Stimulated activated effector memory CD8-positive, alpha-beta T cell treated with anti-CD3 and anti-CD28 coated beads, Interleukin-12 subunit alpha, Interleukin-12 subunit beta, amount 100 ng/mL, for 72 hours (primary cell): ENCODE measurements at regions not wholly inside any gene's neighbourhood (a gene's known extent, or its start where the extent isn't known, plus 50 kb on each side); places are given as distances from the start of the nearest gene placed in this dataset.
A peak's percentile ranks its signal among the peaks of the same experiment; 100 is the strongest.
"Not testable (repeated sequence)": the region's sequence is repeated elsewhere in the genome, so short reads cannot be mapped to it uniquely, and the experiment has no call there.

Experiments used
- ATAC-seq: fragments of 150-1000 bp; cut with Tn5 transposase; 2 replicates; pipeline ENCODE4 v1.10.0; 2021
- DNase-seq, 2 donors: peaks; one replicate each; pipeline ENCODE4 v3.0.0; 2021 to 2022; ENCODE audit warnings: low spot score in 2 of 2
- H3K27ac Mint-ChIP-seq: one replicate; pipeline ENCODE4 v1.8.0; 2022; ENCODE audit warnings: mild to moderate bottlenecking, mixed read lengths
- H3K36me3 Mint-ChIP-seq: one replicate; pipeline ENCODE4 v1.8.0; 2022; ENCODE audit warnings: mild to moderate bottlenecking, mixed read lengths
- H3K4me1 Mint-ChIP-seq: one replicate; pipeline ENCODE4 v1.8.0; 2022; ENCODE audit warnings: mixed read lengths
- H3K4me3 Mint-ChIP-seq: one replicate; pipeline ENCODE4 v1.8.0; 2022; ENCODE audit warnings: mild to moderate bottlenecking, mixed read lengths
- H3K9me3 Mint-ChIP-seq: one replicate; pipeline ENCODE4 v1.8.0; 2022; ENCODE audit warnings: mixed read lengths

DNA sequence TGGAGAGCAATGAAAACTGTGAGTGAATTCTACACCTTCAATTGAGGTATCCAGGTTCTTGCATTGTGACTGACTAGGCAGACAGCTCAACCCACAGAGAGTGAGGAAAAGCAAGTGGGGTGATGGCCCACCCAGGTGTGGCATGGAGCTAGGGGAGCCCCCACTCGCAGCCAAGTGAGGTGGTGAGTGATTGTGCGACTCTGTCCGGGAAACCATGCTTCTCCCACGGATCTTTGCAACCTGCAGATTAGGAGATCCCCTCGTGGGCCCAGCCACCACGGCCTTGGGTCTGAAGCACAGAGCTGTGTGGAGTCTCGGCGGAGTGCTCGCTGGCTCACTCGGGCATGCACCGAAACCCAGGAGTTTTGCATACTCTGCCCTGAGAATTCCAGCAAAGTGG is 120.1 kb downstream of the ALG10 start:
- Mint-ChIP-seq H3K36me3 (no peaks in the 10 kb centered on the region), H3K4me3 (no peak overlapping the region), H3K27ac (no peak overlapping the region), H3K4me1 (no peaks in the 10 kb centered on the region), H3K9me3 (no peaks in the 10 kb centered on the region)
- ATAC-seq, result no peak
- DNase-seq, result no peak

DNA sequence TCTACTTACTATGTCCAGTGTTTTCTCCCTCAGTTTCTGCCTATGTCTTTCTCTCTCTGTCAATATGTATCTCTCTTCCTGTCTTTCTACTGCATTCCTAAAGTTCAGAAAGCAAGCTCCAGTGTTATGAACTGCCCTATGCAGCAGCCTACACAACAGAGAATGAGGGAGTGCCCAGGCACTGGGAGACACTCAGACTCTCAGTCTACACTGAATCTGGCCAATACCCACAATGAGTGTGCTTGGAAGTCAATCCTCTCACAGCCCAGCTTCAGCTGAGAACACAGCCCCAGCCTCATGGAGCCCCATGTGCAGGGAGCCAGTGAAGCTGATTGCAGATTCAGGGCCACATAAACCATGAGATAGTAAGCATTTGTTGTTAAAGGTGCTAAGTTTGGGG is 128.7 kb downstream of the ALG10 start:
- Mint-ChIP-seq H3K4me3 (no peak overlapping the region), H3K9me3 (no peaks in the 10 kb centered on the region), H3K36me3 (no peaks in the 10 kb centered on the region), H3K4me1 (no peaks in the 10 kb centered on the region), H3K27ac (no peak overlapping the region)
- DNase-seq (no peak), ATAC-seq (peak; percentile 61)

DNA sequence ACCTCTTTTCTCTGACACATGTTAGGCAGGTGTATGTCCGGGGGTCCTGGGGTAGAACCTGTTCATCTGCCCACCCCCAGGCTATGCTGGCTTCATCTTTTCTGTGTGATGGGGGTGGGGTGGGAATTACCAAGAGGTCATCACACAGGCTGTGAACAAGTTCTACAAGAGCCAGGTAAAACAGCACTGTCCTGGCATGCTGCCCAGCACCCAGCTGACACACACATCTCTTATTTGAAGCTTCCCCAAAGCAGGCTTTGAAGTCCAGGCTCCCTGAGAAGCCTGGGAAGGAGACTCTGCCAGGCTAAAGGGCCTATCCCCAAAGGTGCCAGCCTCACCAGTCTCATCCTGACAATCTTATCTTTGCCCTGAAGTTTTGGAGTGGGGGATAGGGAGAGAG is 141.1 kb downstream of the ALG10 start:
- no peaks in the 10 kb centered on the region for H3K9me3 Mint-ChIP-seq
- no peaks in the 10 kb centered on the region for H3K36me3 Mint-ChIP-seq
- no peak overlapping the region for H3K27ac Mint-ChIP-seq
- no peaks in the 10 kb centered on the region for H3K4me1 Mint-ChIP-seq
- no peak for DNase-seq
- no peak overlapping the region for H3K4me3 Mint-ChIP-seq
- ATAC-seq, result peak; percentile 55

- Mint-ChIP-seq H3K4me3 (no peak overlapping the region), H3K9me3 (no peaks in the 10 kb centered on the region), H3K4me1 (no peaks in the 10 kb centered on the region), H3K36me3 (no peaks in the 10 kb centered on the region), H3K27ac (no peak overlapping the region)
- ATAC-seq (no peak), DNase-seq (no peak)
Measured at GRCh38 chr12:34166427-34167060, 144.2 kb downstream of the ALG10 start.

DNA sequence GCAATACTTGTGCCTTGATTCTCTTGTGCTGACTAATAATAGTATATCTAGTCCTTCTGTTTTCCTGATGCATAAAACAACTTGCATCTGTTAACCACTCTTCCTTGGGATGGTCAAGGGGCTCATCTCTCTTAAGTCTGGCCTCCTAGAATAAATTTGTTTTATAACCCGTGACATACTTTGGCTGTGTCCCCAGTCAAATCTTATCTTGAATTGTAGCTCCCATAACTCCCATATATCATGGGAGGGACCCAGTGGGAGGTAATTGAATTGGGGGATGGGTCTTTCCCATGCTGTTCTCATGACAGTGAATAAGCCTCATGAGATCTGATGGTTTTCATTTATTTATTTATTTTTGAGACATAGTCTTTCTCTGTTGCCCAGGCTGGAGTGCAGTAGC is 146.2 kb downstream of the ALG10 start:
- H3K27ac Mint-ChIP-seq, H3K4me3 Mint-ChIP-seq, DNase-seq, H3K36me3 Mint-ChIP-seq, H3K9me3 Mint-ChIP-seq, ATAC-seq, H3K4me1 Mint-ChIP-seq: not testable (repeated sequence)

- Mint-ChIP-seq H3K9me3 (peaks cover 7% of the 10 kb centered on the region), H3K36me3 (no peaks in the 10 kb centered on the region), H3K4me3 (no peak overlapping the region), H3K27ac (no peak overlapping the region), H3K4me1 (no peaks in the 10 kb centered on the region)
- ATAC-seq (no peak), DNase-seq (no peak)
Measured at GRCh38 chr12:34186492-34186891, 164.2 kb downstream of the ALG10 start.

GRCh38 chr12:34188974-34189373 is 166.7 kb downstream of the ALG10 start:
- Mint-ChIP-seq H3K36me3 (no peaks in the 10 kb centered on the region), H3K9me3 (peaks cover 4% of the 10 kb centered on the region), H3K27ac (no peak overlapping the region), H3K4me3 (no peak overlapping the region), H3K4me1 (no peaks in the 10 kb centered on the region)
- no peak for DNase-seq
- ATAC-seq, result no peak

GRCh38 chr12:34190054-34190453 is 167.8 kb downstream of the ALG10 start:
- ATAC-seq, result no peak

GRCh38 chr12:34198924-34199323 is 176.6 kb downstream of the ALG10 start:
- Mint-ChIP-seq H3K9me3 (no peaks in the 10 kb centered on the region), H3K4me3 (no peak overlapping the region), H3K4me1 (no peaks in the 10 kb centered on the region), H3K27ac (no peak overlapping the region), H3K36me3 (no peaks in the 10 kb centered on the region)
- DNase-seq (no peak), ATAC-seq (no peak)

More at GRCh38 chr12:34190054-34190453, 167.8 kb downstream of the ALG10 start:
- no peak overlapping the region for H3K27ac Mint-ChIP-seq
- no peaks in the 10 kb centered on the region for H3K4me1 Mint-ChIP-seq
- no peak overlapping the region for H3K4me3 Mint-ChIP-seq
- DNase-seq, result no peak
- no peaks in the 10 kb centered on the region for H3K36me3 Mint-ChIP-seq
- no peaks in the 10 kb centered on the region for H3K9me3 Mint-ChIP-seq

DNA sequence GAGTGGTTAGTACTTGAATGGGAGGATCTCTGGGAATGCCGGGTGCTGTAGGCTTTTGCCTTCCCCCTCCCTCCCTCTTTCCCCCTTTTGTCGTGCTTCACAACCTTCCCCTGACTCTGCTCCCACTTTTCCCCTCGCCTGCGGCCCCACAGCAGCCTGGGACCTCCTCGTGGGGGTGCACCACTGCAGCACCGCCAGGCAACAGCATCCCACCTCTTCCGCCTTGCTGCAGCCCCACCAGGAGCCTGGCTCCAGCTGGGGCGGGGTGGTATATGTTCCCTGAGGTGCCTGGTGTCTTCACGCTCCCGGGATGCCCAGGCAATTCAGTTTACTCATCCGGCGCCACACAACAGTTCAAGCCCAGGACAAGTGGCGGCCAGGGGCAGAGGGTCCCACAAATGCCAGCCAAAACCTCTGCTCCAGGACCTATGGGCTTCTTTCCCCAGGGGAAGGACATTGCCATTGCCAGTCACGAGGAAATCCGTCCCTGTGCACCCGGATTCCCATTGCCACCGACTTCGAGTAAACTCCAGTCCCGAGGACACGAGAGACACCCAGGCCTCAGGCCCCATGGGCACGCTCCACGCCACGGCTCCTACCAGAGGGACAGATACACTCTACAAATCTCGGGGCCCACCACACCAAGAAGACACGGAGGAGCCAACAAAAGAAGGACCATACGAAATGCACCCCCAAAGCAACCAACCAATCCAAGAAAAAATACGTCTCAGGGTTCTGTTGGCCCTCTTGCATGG is 181.7 kb downstream of the ALG10 start:
- Mint-ChIP-seq H3K27ac (no peak overlapping the region), H3K36me3 (no peaks in the 10 kb centered on the region), H3K4me1 (peaks cover 7% of the 10 kb centered on the region), H3K9me3 (no peaks in the 10 kb centered on the region), H3K4me3 (no peak overlapping the region)
- DNase-seq (no peak), ATAC-seq (no peak)

- no peak overlapping the region for H3K4me3 Mint-ChIP-seq
- no peak for ATAC-seq
- H3K4me1 Mint-ChIP-seq, result peaks cover 7% of the 10 kb centered on the region
Measured at GRCh38 chr12:34204830-34205285, 182.6 kb downstream of the ALG10 start.

DNA sequence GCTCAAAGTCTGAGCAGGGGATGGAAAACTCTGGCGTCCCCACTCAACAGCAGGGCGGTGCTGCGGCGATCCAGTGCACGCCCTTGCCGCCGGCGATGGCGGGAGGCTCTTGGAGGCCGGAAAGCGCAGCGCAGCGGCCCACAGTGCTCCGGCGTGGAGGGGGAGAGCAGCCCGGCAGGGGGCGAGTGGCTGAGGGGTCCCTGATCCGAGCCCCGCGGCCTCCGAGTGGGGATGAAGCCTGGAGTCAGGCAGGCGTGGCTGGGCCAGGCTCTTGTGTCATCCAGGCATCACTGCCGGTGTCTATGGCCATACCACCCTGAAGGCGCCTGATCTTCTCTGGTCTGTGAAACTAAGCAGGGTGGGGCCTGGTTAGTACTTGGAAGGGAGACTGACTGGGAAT is 183.1 kb downstream of the ALG10 start:
- H3K36me3 Mint-ChIP-seq, result no peaks in the 10 kb centered on the region
- no peaks in the 10 kb centered on the region for H3K9me3 Mint-ChIP-seq
- ATAC-seq (no peak), DNase-seq (no peak)
- H3K4me3 Mint-ChIP-seq, result no peak overlapping the region
- H3K4me1 Mint-ChIP-seq, result peaks cover 7% of the 10 kb centered on the region
- no peak overlapping the region for H3K27ac Mint-ChIP-seq

More at GRCh38 chr12:34204830-34205285, 182.6 kb downstream of the ALG10 start:
- Mint-ChIP-seq H3K27ac (no peak overlapping the region), H3K36me3 (no peaks in the 10 kb centered on the region), H3K9me3 (no peaks in the 10 kb centered on the region)
- no peak for DNase-seq

DNA sequence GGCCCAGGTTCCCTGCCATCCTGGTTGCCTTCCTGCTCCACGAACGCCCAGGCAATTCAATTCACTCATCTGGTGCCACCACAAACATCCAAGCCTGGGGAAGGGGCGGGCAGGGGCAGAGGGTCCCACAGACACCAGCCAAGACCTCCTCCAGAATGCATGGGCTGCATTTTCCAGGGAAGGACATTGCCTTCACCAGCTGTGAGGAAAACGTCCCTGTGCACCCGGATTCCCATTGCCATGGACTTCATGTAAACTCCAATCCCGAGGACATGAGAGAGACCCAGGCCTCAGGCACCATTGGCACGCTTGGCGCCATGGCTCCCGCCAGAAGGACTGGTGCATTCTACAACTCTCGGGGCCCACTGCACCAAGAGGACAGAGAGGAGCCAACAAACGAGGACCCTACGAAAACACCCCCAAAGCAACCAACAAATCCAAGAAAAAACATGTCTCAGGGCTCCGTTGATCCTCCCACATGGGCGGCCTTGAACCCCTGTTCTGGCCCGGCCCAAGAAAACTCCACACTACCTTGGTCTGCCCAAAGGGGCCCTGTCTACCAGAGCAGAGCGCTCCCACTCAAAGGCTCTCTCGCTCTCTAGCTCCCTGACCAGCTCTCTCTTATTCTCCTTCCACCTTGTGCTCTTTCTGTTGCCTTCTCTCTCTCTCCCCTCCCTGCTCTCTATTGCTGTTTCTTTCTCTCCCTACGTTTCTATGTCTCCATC is 183.9 kb downstream of the ALG10 start:
- no peak for DNase-seq
- H3K9me3 Mint-ChIP-seq, result no peaks in the 10 kb centered on the region
- peaks cover 7% of the 10 kb centered on the region for H3K4me1 Mint-ChIP-seq
- H3K4me3 Mint-ChIP-seq, result no peak overlapping the region
- no peaks in the 10 kb centered on the region for H3K36me3 Mint-ChIP-seq
- no peak overlapping the region for H3K27ac Mint-ChIP-seq
- no peak for ATAC-seq

GRCh38 chr12:34207858-34208257 is 185.6 kb downstream of the ALG10 start:
- Mint-ChIP-seq H3K36me3 (no peaks in the 10 kb centered on the region), H3K9me3 (no peaks in the 10 kb centered on the region), H3K4me3 (no peak overlapping the region), H3K27ac (no peak overlapping the region), H3K4me1 (peaks cover 7% of the 10 kb centered on the region)
- DNase-seq (no peak), ATAC-seq (no peak)

- Mint-ChIP-seq H3K27ac (no peak overlapping the region), H3K4me3 (no peak overlapping the region), H3K9me3 (no peaks in the 10 kb centered on the region), H3K4me1 (peaks cover 7% of the 10 kb centered on the region), H3K36me3 (no peaks in the 10 kb centered on the region)
- ATAC-seq (no peak), DNase-seq (no peak)
Measured at GRCh38 chr12:34208331-34209258, 186.3 kb downstream of the ALG10 start.
